SIG-M5 (cell line): ENCODE measurements at regions not wholly inside any gene's neighbourhood (a gene's known extent, or its start where the extent isn't known, plus 50 kb on each side); places are given as distances from the start of the nearest gene placed in this dataset.
"Not testable (repeated sequence)": the region's sequence is repeated elsewhere in the genome, so short reads cannot be mapped to it uniquely, and the experiment has no call there.

ENCODE experiments used
- DNase-seq: peaks from one replicate; lab custom pipeline; 2025; lab: John Stamatoyannopoulos, UW

GRCh38 chr9:84504360-84504759 lies 163.8 kb upstream of the SLC28A3 start:
- DNase-seq: no peak

DNA sequence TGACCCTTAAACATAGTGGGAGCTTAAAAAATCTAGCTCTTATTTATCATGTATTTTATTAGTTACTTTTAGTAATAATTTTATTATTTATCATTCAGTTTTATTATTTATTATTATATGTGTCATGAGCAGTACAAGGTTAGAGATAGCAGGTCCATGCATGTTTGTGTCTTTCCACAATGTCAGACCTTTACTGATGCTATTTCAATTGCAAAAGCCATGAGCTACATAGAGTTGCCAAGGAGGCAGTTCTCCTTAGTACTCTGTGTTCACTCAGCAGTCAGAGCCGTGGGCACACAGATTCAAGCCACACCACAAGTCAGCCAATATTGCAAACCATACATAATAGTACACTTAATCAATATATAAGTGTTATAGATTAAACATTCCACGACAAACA lies 157.9 kb upstream of the NTRK2 start:
- no peak for DNase-seq

- no peak for DNase-seq
Measured at GRCh38 chr9:84512493-84512892, 157.0 kb upstream of the NTRK2 start.

DNA sequence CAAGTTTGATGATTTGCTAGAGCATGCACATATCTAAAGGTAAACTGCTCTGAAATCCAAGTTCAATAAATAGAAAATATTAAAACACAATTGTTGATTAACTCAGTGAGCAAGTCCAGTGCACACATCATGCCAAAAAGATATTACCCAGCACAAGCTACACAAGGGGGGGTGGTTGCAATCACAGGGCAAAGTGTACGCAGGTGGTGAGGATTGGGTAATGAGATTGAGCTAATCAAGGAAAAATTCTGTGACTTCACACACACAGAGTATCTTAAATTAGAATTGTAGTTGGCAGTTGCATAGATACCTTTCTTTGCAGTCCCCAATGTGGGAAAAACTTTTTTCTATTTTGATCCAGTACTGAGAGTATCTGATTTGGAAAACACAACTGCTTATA lies 156.1 kb upstream of the NTRK2 start:
- DNase-seq: no peak

DNA sequence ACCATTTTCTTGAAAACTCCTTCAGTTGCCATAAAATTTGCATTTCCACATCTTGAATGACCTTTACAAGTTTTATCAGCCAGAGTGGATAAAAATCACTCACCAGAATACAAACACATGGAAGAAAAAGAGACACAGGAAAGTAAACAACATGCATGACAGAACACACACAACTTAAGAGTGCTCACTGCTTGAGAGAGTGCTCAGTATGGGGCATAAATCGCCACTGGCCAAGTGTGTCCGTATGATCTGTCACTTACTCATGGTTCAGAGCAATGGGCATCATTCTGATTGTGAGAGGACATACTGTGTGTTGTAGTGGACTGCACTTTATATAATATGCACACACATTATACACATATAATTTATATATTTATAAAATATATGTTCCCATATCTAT lies 155.6 kb upstream of the NTRK2 start:
- no peak for DNase-seq

DNA sequence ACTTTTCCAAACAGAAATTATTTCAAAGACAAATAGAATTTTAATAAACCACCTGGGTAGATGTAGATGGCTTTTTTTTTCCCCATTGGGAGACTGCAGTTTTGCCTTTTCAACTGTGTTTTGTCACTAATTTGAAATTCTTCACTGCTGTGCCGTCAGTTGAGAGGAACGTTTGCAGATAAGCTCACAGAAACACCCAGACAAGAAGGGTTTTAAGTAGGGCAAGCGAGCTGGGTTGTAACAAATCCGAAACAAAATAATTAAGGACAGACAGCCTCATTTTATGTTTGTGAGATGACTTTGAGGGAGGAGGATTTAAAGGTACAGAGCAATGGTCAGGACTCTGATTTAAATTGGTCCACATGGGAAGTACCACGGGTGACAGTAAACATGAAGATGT lies 155.1 kb upstream of the NTRK2 start:
- DNase-seq: no peak

DNA sequence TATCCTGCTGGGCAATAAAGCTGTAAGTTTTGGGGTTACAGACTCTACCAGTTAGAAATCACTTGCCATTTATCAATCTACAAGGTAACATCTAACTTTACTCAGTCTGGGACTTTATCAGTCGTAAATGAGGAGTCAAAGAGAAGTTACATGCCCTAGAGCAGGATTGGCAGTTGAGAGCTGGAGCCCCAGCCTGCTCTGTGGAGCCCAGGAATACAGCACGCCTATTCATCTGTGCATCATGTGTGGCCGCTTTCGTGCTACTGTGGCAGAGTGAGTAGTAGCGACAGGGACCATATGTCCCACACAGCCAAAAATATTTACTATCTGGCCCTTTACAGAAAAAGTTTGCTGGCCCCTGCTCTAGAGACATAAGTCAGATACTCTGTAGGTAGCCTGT lies 152.5 kb upstream of the NTRK2 start:
- no peak for DNase-seq

- no peak for DNase-seq
Measured at GRCh38 chr9:84519413-84519812, 150.1 kb upstream of the NTRK2 start.

DNA sequence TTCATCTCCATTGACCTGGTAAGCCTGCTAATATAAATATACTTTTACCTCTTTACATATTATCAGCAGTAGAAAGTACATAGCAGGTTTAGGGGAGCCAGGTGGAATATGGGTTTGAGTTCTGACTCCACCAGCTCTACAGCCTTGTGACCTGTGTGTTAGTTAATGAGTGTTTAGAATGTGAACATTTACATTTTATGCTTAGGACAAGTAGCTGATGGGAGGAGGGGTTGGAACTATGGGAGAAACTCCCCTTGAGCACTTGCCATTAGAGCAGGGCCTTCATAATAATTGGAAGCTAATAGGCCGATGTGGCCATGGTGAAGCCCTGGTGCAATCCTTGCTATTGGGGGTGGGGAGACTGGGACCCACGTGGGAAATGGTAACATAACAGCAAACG lies 148.3 kb upstream of the NTRK2 start:
- no peak for DNase-seq

GRCh38 chr9:84526211-84526610 lies 143.3 kb upstream of the NTRK2 start:
- DNase-seq: not testable (repeated sequence)

DNA sequence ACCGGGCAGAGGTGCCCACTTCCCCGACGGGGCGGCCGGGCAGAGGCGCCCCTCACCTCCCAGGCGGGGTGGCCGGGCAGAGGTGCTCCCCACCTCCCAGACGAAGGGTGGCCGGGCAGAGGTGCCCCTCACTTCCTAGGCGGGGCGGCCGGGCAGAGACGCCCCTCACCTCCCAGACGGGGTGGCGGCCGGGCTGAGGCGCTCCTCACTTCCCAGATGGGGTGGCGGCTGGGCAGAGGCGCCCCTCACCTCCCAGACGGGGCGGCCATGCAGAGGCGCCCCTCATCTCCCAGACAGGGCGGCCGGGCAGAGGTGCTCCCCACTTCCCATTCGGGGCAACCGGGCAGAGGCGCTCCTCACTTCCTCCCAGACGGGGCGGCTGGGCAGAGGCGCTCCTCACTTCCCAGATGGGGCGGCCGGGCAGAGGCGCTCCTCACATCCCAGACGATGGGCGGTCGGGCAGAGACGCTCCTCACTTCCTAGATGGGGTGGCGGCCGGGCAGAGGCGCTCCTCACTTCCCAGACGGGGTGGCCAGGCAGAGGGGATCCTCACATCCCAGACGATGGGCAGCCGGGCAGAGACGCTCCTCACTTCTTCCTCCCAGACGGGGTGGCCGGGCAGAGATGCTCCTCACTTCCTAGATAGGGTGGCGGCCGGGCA lies 142.3 kb upstream of the NTRK2 start:
- not testable (repeated sequence) for DNase-seq

DNA sequence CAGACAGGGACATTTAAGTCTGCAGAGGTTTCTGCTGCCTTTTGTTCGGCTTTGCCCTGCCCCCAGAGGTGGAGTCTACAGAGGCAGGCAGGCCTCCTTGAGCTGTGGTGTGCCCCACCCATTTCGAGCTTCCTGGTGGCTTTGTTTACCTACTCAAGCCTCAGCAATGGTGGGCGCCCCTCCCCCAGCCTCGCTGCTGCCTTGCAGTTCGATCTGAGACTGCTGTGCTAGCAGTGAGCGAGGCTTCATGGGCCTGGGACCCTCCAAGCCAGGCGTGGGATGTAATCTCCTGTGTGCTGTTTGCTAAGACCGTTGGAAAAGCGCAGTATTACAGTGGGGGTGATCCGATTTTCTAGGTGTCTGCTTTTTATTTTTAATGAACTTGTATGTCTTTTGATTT lies 133.6 kb upstream of the NTRK2 start:
- not testable (repeated sequence) for DNase-seq

GRCh38 chr9:84538879-84539278 lies 130.7 kb upstream of the NTRK2 start:
- no peak for DNase-seq

DNA sequence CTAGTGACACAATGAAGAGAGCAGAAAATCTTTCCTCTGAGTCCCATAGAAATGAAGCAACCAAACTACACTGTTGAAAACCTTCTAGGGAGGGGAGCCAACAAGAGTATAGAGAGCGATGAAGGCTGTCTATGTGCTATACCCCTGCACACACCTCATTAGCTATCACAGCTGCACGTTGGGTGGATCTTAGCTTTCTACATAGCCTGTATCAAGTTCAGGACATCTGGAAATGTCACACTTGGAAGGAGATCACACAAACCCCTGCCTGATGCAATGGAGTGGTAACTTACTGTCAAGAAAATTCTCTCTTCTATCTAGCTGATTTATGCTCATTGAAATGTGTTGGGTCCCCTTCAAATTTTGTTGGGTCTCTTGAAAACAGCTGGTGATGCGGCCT lies 127.0 kb upstream of the NTRK2 start:
- DNase-seq: no peak

DNA sequence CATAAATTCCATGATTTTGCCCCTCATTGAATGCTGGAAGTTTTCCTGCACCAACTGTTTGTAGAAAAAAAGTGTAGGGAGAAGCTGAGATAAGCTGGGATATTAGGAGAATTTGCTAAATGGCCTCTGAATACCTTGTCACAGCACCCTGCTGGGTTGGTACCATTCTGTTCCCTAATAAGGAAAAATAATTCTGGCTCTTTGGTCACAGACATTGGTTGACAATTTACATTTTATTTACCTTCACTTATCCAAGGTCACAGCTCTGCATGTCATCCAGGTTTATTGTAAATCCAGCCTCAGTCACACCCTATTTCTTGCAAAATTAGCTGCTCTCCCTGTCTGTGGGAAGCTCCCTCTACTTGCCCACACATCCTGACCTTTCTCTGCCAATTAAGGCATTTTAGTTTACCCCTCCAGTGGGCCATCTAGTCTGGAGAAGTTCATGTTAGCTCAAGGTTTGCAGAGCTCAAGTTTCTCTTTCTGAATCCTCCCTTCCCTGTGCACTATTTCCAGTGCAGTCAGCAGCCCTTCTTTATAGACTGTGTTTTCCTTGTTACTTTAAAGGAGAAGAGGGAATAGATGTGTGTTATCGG lies 115.4 kb upstream of the NTRK2 start:
- no peak for DNase-seq

DNA sequence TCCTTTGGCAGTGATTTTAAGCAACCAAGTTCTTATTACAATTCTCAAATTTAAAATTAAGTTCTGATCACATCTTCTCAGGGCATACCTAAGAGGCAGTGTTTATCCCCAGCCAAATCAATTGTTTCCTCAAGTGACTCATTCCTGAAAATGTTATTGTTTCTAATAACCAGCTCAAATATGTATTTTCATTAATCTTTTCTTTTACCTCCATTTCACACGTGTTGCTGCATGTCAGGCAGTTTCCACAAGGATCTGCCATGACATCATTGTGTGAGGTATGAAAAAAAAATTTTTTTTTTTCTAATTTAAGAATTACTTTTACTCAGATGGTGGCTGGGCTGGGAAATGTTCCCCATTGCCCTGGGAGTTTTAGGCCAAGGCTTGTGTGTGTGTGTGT lies 113.0 kb upstream of the NTRK2 start:
- DNase-seq: no peak

DNA sequence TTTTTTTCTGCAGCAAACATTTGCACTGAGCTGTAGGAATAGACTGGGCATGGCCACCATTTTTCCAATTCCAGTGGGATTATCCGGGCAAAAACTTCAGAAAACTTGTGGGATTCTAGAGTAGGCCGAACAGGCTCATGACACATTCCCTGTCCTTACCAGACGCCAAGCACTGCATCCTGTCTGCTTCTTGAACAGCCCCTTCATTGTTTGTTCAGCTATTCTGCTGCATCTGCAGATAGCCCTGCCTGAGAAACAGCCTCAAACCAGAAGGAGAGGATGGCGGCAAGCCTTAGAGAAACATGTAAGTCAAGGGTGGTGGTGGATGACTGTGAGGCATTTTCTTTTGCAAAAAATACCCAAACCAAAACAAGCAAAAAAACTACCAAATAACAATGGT lies 111.8 kb upstream of the NTRK2 start:
- DNase-seq: no peak

- no peak for DNase-seq
Measured at GRCh38 chr9:84563691-84564090, 105.8 kb upstream of the NTRK2 start.

DNA sequence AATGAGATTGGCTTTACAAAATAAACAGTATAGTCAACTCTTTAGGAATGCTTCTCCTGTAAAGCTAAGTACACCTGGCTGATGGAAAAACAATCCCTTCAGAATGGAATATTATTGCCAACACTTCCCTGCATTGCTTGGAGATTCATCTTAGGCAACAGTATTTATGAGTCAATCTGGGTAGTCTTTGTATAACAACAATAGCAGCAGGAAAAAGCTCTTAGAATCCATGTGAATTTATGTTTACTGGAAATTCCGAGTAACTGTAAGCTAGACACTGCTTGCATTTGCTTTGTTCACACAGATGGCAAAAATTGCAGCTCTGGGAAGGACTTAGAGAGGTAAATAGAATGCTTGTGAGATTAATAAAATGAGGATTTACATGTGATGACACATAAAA lies 101.7 kb upstream of the NTRK2 start:
- DNase-seq: no peak

GRCh38 chr9:84570482-84571154 lies 98.9 kb upstream of the NTRK2 start:
- DNase-seq: no peak

DNA sequence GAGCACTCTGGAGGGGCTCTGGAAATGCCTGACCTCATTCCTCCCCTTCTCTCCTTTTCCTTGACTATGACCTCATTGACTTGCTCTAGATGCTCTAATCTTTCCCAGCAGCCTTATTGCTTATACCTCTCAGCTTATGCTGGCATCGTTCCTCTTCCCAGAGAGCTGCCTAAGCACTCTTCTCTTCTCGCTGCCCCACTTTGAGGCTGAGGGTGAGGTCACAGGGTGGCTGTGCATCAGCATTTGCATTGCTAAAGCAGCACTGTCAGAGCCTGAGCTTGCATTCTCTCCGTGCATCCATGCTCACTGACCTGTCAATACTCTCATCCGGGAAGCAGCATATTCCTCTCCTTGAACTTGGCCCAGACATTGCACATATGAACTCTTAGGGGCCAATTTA lies 96.4 kb upstream of the NTRK2 start:
- DNase-seq: no peak

DNA sequence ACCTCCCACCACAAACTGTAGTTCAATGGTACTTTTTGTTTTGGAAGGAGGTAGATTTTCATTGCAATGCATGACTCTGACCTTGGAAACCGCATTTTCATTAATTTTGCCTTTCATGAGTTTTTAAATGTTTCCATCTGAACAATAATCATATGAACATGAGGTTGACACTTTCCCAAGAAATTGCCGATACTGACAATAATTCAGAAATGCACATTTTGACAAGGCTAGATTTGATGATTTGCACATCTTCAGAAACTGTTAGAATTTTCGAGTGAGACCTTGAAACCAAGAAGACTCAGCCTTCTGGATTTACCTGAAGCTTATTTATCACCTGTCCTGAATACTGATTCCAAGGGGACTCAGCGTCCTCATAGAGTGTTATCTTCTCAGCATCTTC lies 93.8 kb upstream of the NTRK2 start:
- no peak for DNase-seq

DNA sequence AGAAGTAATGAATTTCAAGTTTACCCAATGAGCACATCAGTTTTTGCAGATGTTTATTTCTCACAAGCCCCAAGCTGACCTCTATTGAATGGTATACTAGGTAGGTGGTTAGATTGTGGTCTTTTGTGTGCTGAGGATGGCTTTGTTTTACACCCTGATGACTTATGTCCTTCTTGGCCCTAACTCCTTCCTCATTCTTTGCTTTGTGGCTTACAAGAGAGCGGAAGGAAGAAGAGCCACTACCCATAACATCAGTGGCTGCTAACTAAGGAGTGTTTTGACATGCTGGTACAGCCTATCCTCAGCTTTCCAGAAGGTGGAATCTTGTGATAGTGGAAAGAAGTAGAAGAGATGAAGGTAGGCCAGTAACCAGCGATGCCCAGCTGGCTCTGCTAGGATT lies 85.7 kb upstream of the NTRK2 start:
- DNase-seq: no peak

GRCh38 chr9:84586662-84587061 lies 82.9 kb upstream of the NTRK2 start:
- DNase-seq: no peak
